H9 (cell line): ENCODE measurements at regions not wholly inside any gene's neighbourhood (a gene's known extent, or its start where the extent isn't known, plus 50 kb on each side); places are given as distances from the start of the nearest gene placed in this dataset.

Experiments
- DNase-seq: peaks from one replicate; pipeline ENCODE4 v3.0.0-alpha.2; 2017
- H2AFZ ChIP-seq: one replicate; pipeline ENCODE4 v1.6.1; 2013; ENCODE audit warnings: mild to moderate bottlenecking, low read length, control low read depth, moderate library complexity
- H2AK5ac ChIP-seq: 2 replicates; pipeline ENCODE4 v1.6.1; 2013; ENCODE audit warnings: low read length, control low read depth, mixed read lengths; ENCODE audit not compliant: insufficient read length
- H2BK120ac ChIP-seq: one replicate; pipeline ENCODE4 v1.6.1; 2013; ENCODE audit warnings: low read depth, mild to moderate bottlenecking, low read length, control low read depth, inconsistent platforms; ENCODE audit not compliant: poor library complexity, severe bottlenecking
- H2BK12ac ChIP-seq: 2 replicates; pipeline ENCODE4 v1.6.1; 2013; ENCODE audit warnings: low read length, control low read depth, mixed read lengths, low read depth; ENCODE audit not compliant: insufficient read length
- H2BK15ac ChIP-seq: 2 replicates; pipeline ENCODE4 v1.6.1; 2013; ENCODE audit warnings: low read depth, low read length, control low read depth
- H2BK20ac ChIP-seq: one replicate; pipeline ENCODE4 v1.6.1; 2013; ENCODE audit warnings: low read depth, mild to moderate bottlenecking, low read length, control low read depth, inconsistent platforms; ENCODE audit not compliant: poor library complexity, severe bottlenecking
- H2BK5ac ChIP-seq: 2 replicates; pipeline ENCODE4 v1.6.1; 2013; ENCODE audit warnings: low read length, control low read depth, mixed read lengths; ENCODE audit not compliant: insufficient read length
- H3K14ac ChIP-seq: 2 replicates; pipeline ENCODE4 v1.6.1; 2013; ENCODE audit warnings: low read length, control low read depth; ENCODE audit not compliant: insufficient read depth
- H3K18ac ChIP-seq: 2 replicates; pipeline ENCODE4 v1.6.1; 2013; ENCODE audit warnings: low read depth, mild to moderate bottlenecking, mixed read lengths, low read length, control low read depth; ENCODE audit not compliant: insufficient read length
- H3K23ac ChIP-seq: 2 replicates; pipeline ENCODE4 v1.6.1; 2013; ENCODE audit warnings: low read length, control low read depth, mixed read lengths, low read depth; ENCODE audit not compliant: insufficient read length
- H3K23me2 ChIP-seq: 2 replicates; pipeline ENCODE4 v1.6.1; 2013; ENCODE audit warnings: low read depth, mild to moderate bottlenecking, mixed read lengths, low read length, control low read depth; ENCODE audit not compliant: insufficient read length, poor library complexity, severe bottlenecking
- H3K27ac ChIP-seq: 2 replicates; pipeline ENCODE4 v1.5.1; 2013; ENCODE audit warnings: low read length, control low read depth, mixed read lengths, low read depth; ENCODE audit not compliant: insufficient read length
- H3K27me3 ChIP-seq: 2 replicates; pipeline ENCODE4 v1.6.1; 2013; ENCODE audit warnings: low read length, control low read depth, inconsistent platforms; ENCODE audit not compliant: insufficient read depth
- H3K4ac ChIP-seq: 2 replicates; pipeline ENCODE4 v1.6.1; 2013; ENCODE audit warnings: low read depth, mild to moderate bottlenecking, control low read depth, inconsistent platforms, low read length, moderate library complexity
- H3K4me1 ChIP-seq: 2 replicates; pipeline ENCODE4 v1.6.1; 2013; ENCODE audit warnings: low read length, control low read depth, inconsistent platforms; ENCODE audit not compliant: insufficient read depth
- H3K4me2 ChIP-seq: 2 replicates; pipeline ENCODE4 v1.6.1; 2013; ENCODE audit warnings: low read length, control low read depth, mixed read lengths; ENCODE audit not compliant: insufficient read length, insufficient read depth
- H3K56ac ChIP-seq: 2 replicates; pipeline ENCODE4 v1.6.1; 2013; ENCODE audit warnings: low read depth, mild to moderate bottlenecking, mixed read lengths, low read length, control low read depth; ENCODE audit not compliant: insufficient read length
- H3K79me1 ChIP-seq: 2 replicates; pipeline ENCODE4 v1.6.1; 2013; ENCODE audit warnings: low read depth, mild to moderate bottlenecking, moderate library complexity, low read length, control low read depth, inconsistent platforms; ENCODE audit not compliant: insufficient read depth, poor library complexity, severe bottlenecking
- H3K79me2 ChIP-seq: 2 replicates; pipeline ENCODE4 v1.6.1; 2013; ENCODE audit warnings: low read length, control low read depth, inconsistent platforms; ENCODE audit not compliant: insufficient read depth
- H3K9ac ChIP-seq: 2 replicates; pipeline ENCODE4 v1.6.1; 2013; ENCODE audit warnings: low read length, control low read depth, mixed read lengths; ENCODE audit not compliant: insufficient read length; ENCODE audit errors: extremely low read depth
- H3K9me3 ChIP-seq: one replicate; pipeline ENCODE4 v1.6.1; 2013; ENCODE audit warnings: low read depth, low read length, inconsistent platforms; ENCODE audit not compliant: control insufficient read depth
- H3T11ph ChIP-seq: one replicate; pipeline ENCODE4 v1.6.1; 2013; ENCODE audit warnings: mild to moderate bottlenecking, low read length, control low read depth, inconsistent platforms
- H4K20me1 ChIP-seq: one replicate; pipeline ENCODE4 v1.6.1; 2013; ENCODE audit not compliant: control insufficient read depth, insufficient read length, insufficient read depth
- H4K5ac ChIP-seq: 2 replicates; pipeline ENCODE4 v1.6.1; 2013; ENCODE audit warnings: low read depth, mild to moderate bottlenecking, mixed read lengths, low read length, control low read depth; ENCODE audit not compliant: insufficient read length
- H4K8ac ChIP-seq: replicated peaks from 2 replicates; pipeline ENCODE4 v1.6.1; 2013; ENCODE audit warnings: low read length, control low read depth, mixed read lengths, low read depth; ENCODE audit not compliant: insufficient read length
- H4K91ac ChIP-seq: 2 replicates; pipeline ENCODE4 v1.6.1; 2013; ENCODE audit warnings: low read depth, mild to moderate bottlenecking, moderate library complexity, mixed read lengths, low read length, control low read depth; ENCODE audit not compliant: insufficient read length
- H3K27ac Mint-ChIP-seq, 3 experiments: 2 replicates in 2 of 3; 3 replicates in 1 of 3; pipeline ENCODE4 v1.8.0; 2020 to 2021; ENCODE audit warnings: mixed read lengths in 3 of 3, mild to moderate bottlenecking in 1 of 3, moderate library complexity in 1 of 3
- H3K27me3 Mint-ChIP-seq: 2 replicates; pipeline ENCODE4 v1.8.0; 2021; ENCODE audit warnings: low read depth, mild to moderate bottlenecking, moderate library complexity, mixed read lengths
- H3K36me3 Mint-ChIP-seq, 3 experiments: 2 replicates in 2 of 3; 3 replicates in 1 of 3; pipeline ENCODE4 v1.8.0; 2020 to 2021; ENCODE audit warnings: low read depth in 3 of 3, mixed read lengths in 3 of 3; ENCODE audit not compliant: insufficient read depth in 1 of 3
- H3K4me1 Mint-ChIP-seq, 2 experiments: 2 replicates each; pipeline ENCODE4 v1.8.0; 2020; ENCODE audit warnings: mixed read lengths in 2 of 2
- H3K4me3 Mint-ChIP-seq, 2 experiments: 2 replicates in 1 of 2; 3 replicates in 1 of 2; pipeline ENCODE4 v1.8.0; 2020 to 2021; ENCODE audit warnings: mild to moderate bottlenecking in 2 of 2, mixed read lengths in 2 of 2, moderate library complexity in 1 of 2
- H3K9me3 Mint-ChIP-seq, 2 experiments: 2 replicates in 1 of 2; 3 replicates in 1 of 2; pipeline ENCODE4 v1.8.0; 2020; ENCODE audit warnings: mild to moderate bottlenecking in 2 of 2, mixed read lengths in 2 of 2, moderate library complexity in 1 of 2
- WGBS: extraction: QIAGEN DNeasy Blood & Tissue Kit; methylation state at CpG from one replicate; pipeline ENCODE4 v1.1.7; 2013; ENCODE audit warnings: missing lambda C conversion rate, low lambda C conversion rate, mixed read lengths; ENCODE audit not compliant: insufficient read length; ENCODE audit errors: extremely low coverage; 5-methylcytosine and 5-hydroxymethylcytosine counted together
- TF ChIP-seq, protein P1 (sequence below): fragments of 200-600 bp; sonication (generic); conservative IDR thresholded peaks from 3 replicates; pipeline ENCODE4 v1.8.0; 2021; ENCODE audit warnings: antibody characterized with exemption, mild to moderate bottlenecking

DNA sequence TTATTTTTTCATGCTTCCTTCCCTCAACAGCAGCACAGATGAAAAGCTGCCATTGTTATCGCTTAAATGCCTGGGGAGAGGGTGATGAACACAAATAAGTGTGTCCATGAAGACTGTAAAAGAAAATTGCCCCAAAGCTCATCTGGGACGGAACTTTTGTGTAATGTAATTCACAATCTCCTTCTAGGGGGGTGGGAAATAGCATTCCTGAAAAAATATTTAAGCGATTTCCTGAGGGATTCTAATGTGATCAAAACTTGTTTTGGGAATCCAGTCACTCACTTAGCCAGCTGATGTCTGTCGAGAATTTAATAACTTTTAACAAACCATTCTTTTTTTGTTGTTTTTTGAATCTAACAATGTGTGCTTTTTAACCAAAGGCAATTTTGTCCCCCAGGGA, 427.9 kb downstream of the PLCL1 start:
- H2BK120ac ChIP-seq: no peak overlapping the region
- no peaks in the 10 kb centered on the region for H3K79me2 ChIP-seq
- H3K18ac ChIP-seq: no peak overlapping the region
- TF ChIP-seq, protein P1, sequence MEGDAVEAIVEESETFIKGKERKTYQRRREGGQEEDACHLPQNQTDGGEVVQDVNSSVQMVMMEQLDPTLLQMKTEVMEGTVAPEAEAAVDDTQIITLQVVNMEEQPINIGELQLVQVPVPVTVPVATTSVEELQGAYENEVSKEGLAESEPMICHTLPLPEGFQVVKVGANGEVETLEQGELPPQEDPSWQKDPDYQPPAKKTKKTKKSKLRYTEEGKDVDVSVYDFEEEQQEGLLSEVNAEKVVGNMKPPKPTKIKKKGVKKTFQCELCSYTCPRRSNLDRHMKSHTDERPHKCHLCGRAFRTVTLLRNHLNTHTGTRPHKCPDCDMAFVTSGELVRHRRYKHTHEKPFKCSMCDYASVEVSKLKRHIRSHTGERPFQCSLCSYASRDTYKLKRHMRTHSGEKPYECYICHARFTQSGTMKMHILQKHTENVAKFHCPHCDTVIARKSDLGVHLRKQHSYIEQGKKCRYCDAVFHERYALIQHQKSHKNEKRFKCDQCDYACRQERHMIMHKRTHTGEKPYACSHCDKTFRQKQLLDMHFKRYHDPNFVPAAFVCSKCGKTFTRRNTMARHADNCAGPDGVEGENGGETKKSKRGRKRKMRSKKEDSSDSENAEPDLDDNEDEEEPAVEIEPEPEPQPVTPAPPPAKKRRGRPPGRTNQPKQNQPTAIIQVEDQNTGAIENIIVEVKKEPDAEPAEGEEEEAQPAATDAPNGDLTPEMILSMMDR: no peak
- WGBS: no CpG with 5 or more reads among the region's 4 CpGs
- no peak overlapping the region for H3T11ph ChIP-seq
- Mint-ChIP-seq H3K4me3 (no peak overlapping the region), H3K4me1 (no peaks in the 10 kb centered on the region), H3K9me3 (no peaks in the 10 kb centered on the region), H3K27me3 (no peaks in the 10 kb centered on the region; the same call in 1 of the 2 replicates), H3K27ac (no peak overlapping the region), H3K36me3 (no peaks in the 10 kb centered on the region)
- H2BK12ac ChIP-seq: no peak overlapping the region
- H3K14ac ChIP-seq: no peak overlapping the region
- H3K4ac ChIP-seq: no peak overlapping the region
- H3K9me3 ChIP-seq: no peaks in the 10 kb centered on the region
- H3K4me1 ChIP-seq: no peaks in the 10 kb centered on the region
- H4K91ac ChIP-seq: no peak overlapping the region
- no peaks in the 10 kb centered on the region for H4K20me1 ChIP-seq
- no peak overlapping the region for H4K5ac ChIP-seq
- H2BK15ac ChIP-seq: no peak overlapping the region
- no peaks in the 10 kb centered on the region for H3K23me2 ChIP-seq
- H3K4me2 ChIP-seq: no peak overlapping the region
- DNase-seq: no peak
- H2BK20ac ChIP-seq: no peak overlapping the region
- no peak overlapping the region for H3K23ac ChIP-seq
- H3K56ac ChIP-seq: no peak overlapping the region
- no peaks in the 10 kb centered on the region for H3K79me1 ChIP-seq
- no peak overlapping the region for H2AK5ac ChIP-seq
- no peak overlapping the region for H2BK5ac ChIP-seq
- H3K27me3 ChIP-seq: no peaks in the 10 kb centered on the region
- H3K27ac ChIP-seq: no peak overlapping the region
- H3K9ac ChIP-seq: no peak overlapping the region
- no peak overlapping the region for H4K8ac ChIP-seq
- H2AFZ ChIP-seq: no peak overlapping the region
